Heart left ventricle (tissue), 16 donors: ENCODE measurements at regions not wholly inside any gene's neighbourhood (a gene's known extent, or its start where the extent isn't known, plus 50 kb on each side); places are given as distances from the start of the nearest gene placed in this dataset.

Experiments
- ATAC-seq, 4 donors: fragments of 200-7000 bp; cut with Tn5 transposase; one replicate each; pipeline ENCODE4 v1.9.1; 2020 to 2022; ENCODE audit warnings: moderate library complexity in 4 of 4, mild to moderate bottlenecking in 3 of 4, moderate number of reproducible peaks in 1 of 4
- DNase-seq, 5 donors: peaks; one replicate each; pipeline ENCODE4 v3.0.0-alpha.2; 2020
- H3K27ac ChIP-seq, 12 donors: fragments of 200-600 bp; sonication (generic) in 4 of 12; one replicate each; pipeline versions ENCODE4 v1.5.0 to v1.8.0; 2016 to 2022; ENCODE audit warnings: mild to moderate bottlenecking in 2 of 12
- H3K27me3 ChIP-seq, 9 donors: fragments of 200-600 bp; sonication (generic) in 2 of 9; one replicate each; pipeline versions ENCODE4 v1.5.1 to v1.8.0; 2016 to 2022; ENCODE audit warnings: mild to moderate bottlenecking in 3 of 9
- H3K36me3 ChIP-seq, 9 donors: fragments of 200-600 bp; sonication (generic) in 2 of 9; one replicate each; pipeline versions ENCODE4 v1.5.0 to v1.8.0; 2018 to 2022; ENCODE audit warnings: mild to moderate bottlenecking in 2 of 9
- H3K4me1 ChIP-seq, 12 donors: fragments of 200-600 bp; sonication (generic) in 4 of 12; one replicate each; pipeline versions ENCODE4 v1.5.0 to v1.8.0; 2016 to 2022; ENCODE audit warnings: mild to moderate bottlenecking in 3 of 12
- H3K4me3 ChIP-seq, 12 donors: fragments of 200-600 bp; sonication (generic) in 4 of 12; one replicate each; pipeline versions ENCODE4 v1.5.0 to v1.8.0; 2017 to 2022; ENCODE audit warnings: mild to moderate bottlenecking in 9 of 12, moderate library complexity in 4 of 12
- H3K9me3 ChIP-seq, 12 donors: fragments of 200-600 bp; sonication (generic) in 4 of 12; one replicate each; pipeline versions ENCODE4 v1.5.0 to v1.8.0; 2016 to 2022; ENCODE audit warnings: mild to moderate bottlenecking in 1 of 12
- CTCF ChIP-seq, 12 donors: fragments of 200-600 bp; sonication (generic) in 4 of 12; IDR thresholded peaks; one replicate each; pipeline versions ENCODE4 v1.5.0 to v1.8.0; 2018 to 2022; ENCODE audit warnings: antibody characterized with exemption in 12 of 12, mild to moderate bottlenecking in 5 of 12
- POLR2A ChIP-seq, 2 donors: fragments of 450-650 bp; IDR thresholded peaks; one replicate each; pipeline ENCODE4 v1.6.1; 2017; ENCODE audit warnings: antibody characterized with exemption in 2 of 2, mild to moderate bottlenecking in 2 of 2, moderate library complexity in 2 of 2
- WGBS, 4 donors: extraction: QIAGEN DNeasy Blood & Tissue Kit in 2 of 4; methylation state at CpG; one replicate each; pipeline versions ENCODE4 v1.1.5 to v1.1.7; 2013 to 2018; 5-methylcytosine and 5-hydroxymethylcytosine counted together
- intact Hi-C, 10 donors: fragments of 100-400 bp; cut with DNase I; formaldehyde crosslinking; loops; one replicate each; pipeline versions ENCODE4 v1.11.1 to v1.14.2; 2022
- donor health status: ischemic (EF 13 %, LVEDD 7.1; RV severe dilation, severe dysfunction).
- donor health status: healthy with polysubstance abuse.
- donor health status: DM: no; HTN: yes; CAD: no.
- donor health status: DM: no; HTN: no; CAD: no.
- donor health status: ischemic (EF 25% LVEDD 6.9; RV normal size, moderate dysfunction).
- donor health status: ischemic (EF 25% LVEDD 5.7; RV mildly dilated, moderate dysfunction).
- donor health status: healthy.
- donor health status: DM: yes; HTN: yes; CAD: no.
- donor health status: ischemic (EF 35%, LVEDD 5.7; RV mildly dilated, moderate dysfunction).
- donor health status: nonischemic (EF 11% LVEDD 7.7; RV severe dilation, severe dysfunction).
- donor health status: DM: yes; HTN: yes; CAD: no.
- donor health status: PGD.
- donor health status: ischemic (EF 29% LVEDD 5.4; RV normal size, mild dysfunction).
- donor health status: nonischemic (EF 23%, LVEDD 6.1; RV moderate dilation, normal function).

- H3K9me3 ChIP-seq = no peaks in the 10 kb centered on the region
- TF ChIP-seq POLR2A (IDR thresholded peaks at IDR 0.05) (no peak), CTCF (IDR thresholded peaks at IDR 0.05) (peak in 5 of 12 donors; percentile 11 to 47 (median 26))
- no peaks in the 10 kb centered on the region for H3K36me3 ChIP-seq
- intact Hi-C loops = no loop called here
- peaks cover 0 to 9% (median 0%) of the 10 kb centered on the region in 12 donors for H3K4me1 ChIP-seq
- WGBS, 4 donors = 55 to 72% (median 61%) methylated on average over 20 of the region's 20 CpGs
- no peaks in the 10 kb centered on the region for H3K27me3 ChIP-seq
- H3K4me3 ChIP-seq = peak overlapping the region in 11 of 12 donors; percentile 11 to 63 (median 42)
- ATAC-seq = peak; percentile 47 to 86 (median 83)
- DNase-seq = peak; percentile 16 to 58 (median 41)
- H3K27ac ChIP-seq = peak overlapping the region in 6 of 12 donors; percentile 16 to 84 (median 38)
Measured at GRCh38 chr13:105139380-105140285, 1395.8 kb downstream of the EFNB2 start.

GRCh38 chr13:105139048-105139379, 1396.4 kb downstream of the EFNB2 start:
- no peak for DNase-seq
- Histone ChIP-seq H3K27me3 (no peaks in the 10 kb centered on the region), H3K4me3 (peak overlapping the region in 5 of 12 donors; percentile 42 to 63 (median 59)), H3K9me3 (peaks cover 0 to 4% (median 0%) of the 10 kb centered on the region in 12 donors), H3K4me1 (peaks cover 0 to 9% (median 0%) of the 10 kb centered on the region in 12 donors), H3K27ac (peak overlapping the region in 2 of 12 donors; percentile 25 to 84), H3K36me3 (no peaks in the 10 kb centered on the region)
- 66 to 78% (median 72%) methylated on average over 3 of the region's 3 CpGs for WGBS, 4 donors
- ATAC-seq = no peak
- intact Hi-C loops = no loop called here
- no peak for TF ChIP-seq CTCF (IDR thresholded peaks at IDR 0.05)

- no peaks in the 10 kb centered on the region for H3K36me3 ChIP-seq
- TF ChIP-seq CTCF (IDR thresholded peaks at IDR 0.05) (no peak), POLR2A (IDR thresholded peaks at IDR 0.05) (no peak)
- H3K4me3 ChIP-seq = no peak overlapping the region
- ATAC-seq = no peak
- peaks cover 0 to 13% (median 0%) of the 10 kb centered on the region in 12 donors for H3K4me1 ChIP-seq
- peaks cover 0 to 4% (median 0%) of the 10 kb centered on the region in 12 donors for H3K9me3 ChIP-seq
- H3K27ac ChIP-seq = no peak overlapping the region
- DNase-seq = no peak
- intact Hi-C loops = no loop called here
- WGBS, 4 donors = 53 to 62% (median 55%) methylated on average over 3 of the region's 3 CpGs
- H3K27me3 ChIP-seq = no peaks in the 10 kb centered on the region
Measured at GRCh38 chr13:105135852-105136615, 1399.4 kb downstream of the EFNB2 start.

- peaks cover 0 to 4% (median 0%) of the 10 kb centered on the region in 12 donors for H3K4me1 ChIP-seq
- WGBS, 4 donors = 73 to 80% (median 76%) methylated on average over 2 of the region's 2 CpGs
- ATAC-seq (no peak), DNase-seq (no peak)
- TF ChIP-seq CTCF (IDR thresholded peaks at IDR 0.05) = no peak
- no peak for TF ChIP-seq POLR2A (IDR thresholded peaks at IDR 0.05)
- H3K4me3 ChIP-seq = no peak overlapping the region
- no peaks in the 10 kb centered on the region for H3K9me3 ChIP-seq
- no peaks in the 10 kb centered on the region for H3K36me3 ChIP-seq
- H3K27ac ChIP-seq = no peak overlapping the region
- no peaks in the 10 kb centered on the region for H3K27me3 ChIP-seq
- intact Hi-C loops = no loop called here
Measured at GRCh38 chr13:105127732-105128131, 1407.7 kb downstream of the EFNB2 start.
